HEK293 (cell line): ENCODE measurements at regions not wholly inside any gene's neighbourhood (a gene's known extent, or its start where the extent isn't known, plus 50 kb on each side); places are given as distances from the start of the nearest gene placed in this dataset.

ENCODE experiments used
- CTCF ChIA-PET: fragments of 350-600 bp; formaldehyde crosslinking; extraction: SDS; loops from one replicate; lab custom pipeline; 2021; ENCODE audit warnings: antibody characterized with exemption; lab: Yijun Ruan, JAX
- POLR2A ChIA-PET: fragments of 300-600 bp; formaldehyde crosslinking; extraction: SDS; loops from one replicate; lab custom pipeline; 2020; ENCODE audit warnings: antibody characterized with exemption, inconsistent platforms; lab: Yijun Ruan, JAX
- H3K27ac ChIP-seq: fragments of 200-500 bp; sonication (Bioruptor generic); 2 replicates; pipeline ENCODE4 v1.5.1; 2014; ENCODE audit warnings: low read depth, low read length, control low read depth, inconsistent platforms; ENCODE audit errors: extremely low read depth
- H3K36me3 ChIP-seq, 2 experiments: fragments of 200-500 bp in 1 of 2; sonication (Bioruptor generic) in 1 of 2; 1 replicate in 1 of 2; 2 replicates in 1 of 2; pipeline ENCODE4 v1.5.1; 2014 to 2017; ENCODE audit warnings: inconsistent platforms in 2 of 2, low read length in 2 of 2; ENCODE audit not compliant: control insufficient read depth in 2 of 2, insufficient read depth in 1 of 2
- H3K4me1 ChIP-seq: fragments of 200-500 bp; sonication (Bioruptor generic); 2 replicates; pipeline ENCODE4 v1.5.1; 2014; ENCODE audit warnings: mild to moderate bottlenecking, low read length, inconsistent platforms; ENCODE audit not compliant: control insufficient read depth, insufficient read depth
- H3K4me3 ChIP-seq: 2 replicates; pipeline ENCODE4 v1.5.1; 2011; ENCODE audit warnings: low read depth, mild to moderate bottlenecking, control low read depth, low read length, moderate library complexity
- H3K9me3 ChIP-seq: fragments of 200-500 bp; sonication (Bioruptor generic); 2 replicates; pipeline ENCODE4 v1.5.1; 2014; ENCODE audit warnings: low read depth, low read length, inconsistent platforms; ENCODE audit not compliant: control insufficient read depth, insufficient read depth
- PRDM1 ChIP-seq: fragments of 450-650 bp; formaldehyde crosslinking; IDR thresholded peaks from 2 replicates; pipeline ENCODE4; 2016; ENCODE audit warnings: missing biosample characterization, missing genetic modification characterization
- SETDB1 ChIP-seq: IDR thresholded peaks from one replicate; pipeline ENCODE4 v1.6.1; 2017; ENCODE audit warnings: mild to moderate bottlenecking, low read length, moderate library complexity, mixed read lengths; ENCODE audit not compliant: insufficient read length
- TRIM28 ChIP-seq: IDR thresholded peaks from 2 replicates; pipeline ENCODE4 v1.6.1; 2011; ENCODE audit warnings: low read length, control low read depth, borderline replicate concordance
- YY2 ChIP-seq: fragments of 450-650 bp; formaldehyde crosslinking; IDR thresholded peaks from 2 replicates; pipeline ENCODE4 v1.5.1; 2016; ENCODE audit warnings: missing biosample characterization, missing genetic modification characterization
- ZFP3 ChIP-seq: fragments of 450-650 bp; formaldehyde crosslinking; IDR thresholded peaks from 2 replicates; pipeline ENCODE4 v1.5.1; 2016; ENCODE audit warnings: low read depth, missing biosample characterization, missing genetic modification characterization
- ZNF133 ChIP-seq: fragments of 450-650 bp; formaldehyde crosslinking; IDR thresholded peaks from 2 replicates; pipeline ENCODE4 v1.5.1; 2016; ENCODE audit warnings: missing biosample characterization, missing genetic modification characterization
- ZNF24 ChIP-seq: fragments of 450-650 bp; formaldehyde crosslinking; IDR thresholded peaks from 2 replicates; pipeline ENCODE4 v1.5.1; 2016; ENCODE audit warnings: missing biosample characterization, missing genetic modification characterization
- ZNF354C ChIP-seq: fragments of 450-650 bp; formaldehyde crosslinking; IDR thresholded peaks from 2 replicates; pipeline ENCODE4 v1.5.1; 2016; ENCODE audit warnings: missing biosample characterization, missing genetic modification characterization, low read depth, borderline replicate concordance
- ZNF37A ChIP-seq: fragments of 450-650 bp; IDR thresholded peaks from 2 replicates; pipeline ENCODE4 v1.5.1; 2018; ENCODE audit warnings: missing biosample characterization, missing genetic modification characterization
- ZNF530 ChIP-seq: fragments of 450-650 bp; formaldehyde crosslinking; IDR thresholded peaks from 2 replicates; pipeline ENCODE4 v1.5.1; 2016; ENCODE audit warnings: low read depth, missing biosample characterization, missing genetic modification characterization
- ZNF629 ChIP-seq: fragments of 450-650 bp; formaldehyde crosslinking; IDR thresholded peaks from 2 replicates; pipeline ENCODE4 v1.5.1; 2017; ENCODE audit warnings: missing biosample characterization, missing genetic modification characterization
- ZNF707 ChIP-seq: fragments of 450-650 bp; formaldehyde crosslinking; IDR thresholded peaks from 2 replicates; pipeline ENCODE4 v1.5.1; 2016; ENCODE audit warnings: missing biosample characterization, missing genetic modification characterization
- ZNF785 ChIP-seq: fragments of 450-650 bp; formaldehyde crosslinking; IDR thresholded peaks from 2 replicates; pipeline ENCODE4 v1.5.1; 2016; ENCODE audit warnings: missing biosample characterization, missing genetic modification characterization
- ZNF792 ChIP-seq: fragments of 450-650 bp; formaldehyde crosslinking; IDR thresholded peaks from 2 replicates; pipeline ENCODE4 v1.5.1; 2016; ENCODE audit warnings: missing biosample characterization, missing genetic modification characterization
- ZNF837 ChIP-seq: fragments of 450-650 bp; formaldehyde crosslinking; IDR thresholded peaks from 2 replicates; pipeline ENCODE4 v1.5.1; 2016; ENCODE audit warnings: missing biosample characterization, missing genetic modification characterization
- TF ChIP-seq, protein P1 (sequence below): fragments of 450-650 bp; formaldehyde crosslinking; IDR thresholded peaks from 2 replicates; pipeline ENCODE4 v1.5.1; 2016; ENCODE audit warnings: missing biosample characterization, missing genetic modification characterization
- TF ChIP-seq, protein P2 (sequence below): fragments of 450-650 bp; formaldehyde crosslinking; IDR thresholded peaks from 2 replicates; pipeline ENCODE4 v1.5.1; 2017; ENCODE audit warnings: missing biosample characterization, missing genetic modification characterization
- TF ChIP-seq, protein P3 (sequence below): fragments of 450-650 bp; formaldehyde crosslinking; IDR thresholded peaks from 2 replicates; pipeline ENCODE4 v1.5.1; 2016; ENCODE audit warnings: missing biosample characterization, missing genetic modification characterization
- TF ChIP-seq, protein P4 (sequence below): fragments of 450-650 bp; formaldehyde crosslinking; IDR thresholded peaks from 2 replicates; pipeline ENCODE4 v1.5.1; 2017; ENCODE audit warnings: missing biosample characterization, missing genetic modification characterization
- TF ChIP-seq, protein P5 (sequence below): fragments of 450-650 bp; formaldehyde crosslinking; IDR thresholded peaks from 2 replicates; pipeline ENCODE4 v1.5.1; 2016; ENCODE audit warnings: missing biosample characterization, missing genetic modification characterization
- TF ChIP-seq, protein P6 (sequence below): fragments of 450-650 bp; formaldehyde crosslinking; IDR thresholded peaks from 2 replicates; pipeline ENCODE4 v1.5.1; 2016; ENCODE audit warnings: missing biosample characterization, missing genetic modification characterization
- TF ChIP-seq, protein P7 (sequence below): fragments of 450-650 bp; formaldehyde crosslinking; conservative IDR thresholded peaks from 2 replicates; pipeline ENCODE4 v1.5.1; 2016; ENCODE audit warnings: low read depth, missing biosample characterization, missing genetic modification characterization

DNA sequence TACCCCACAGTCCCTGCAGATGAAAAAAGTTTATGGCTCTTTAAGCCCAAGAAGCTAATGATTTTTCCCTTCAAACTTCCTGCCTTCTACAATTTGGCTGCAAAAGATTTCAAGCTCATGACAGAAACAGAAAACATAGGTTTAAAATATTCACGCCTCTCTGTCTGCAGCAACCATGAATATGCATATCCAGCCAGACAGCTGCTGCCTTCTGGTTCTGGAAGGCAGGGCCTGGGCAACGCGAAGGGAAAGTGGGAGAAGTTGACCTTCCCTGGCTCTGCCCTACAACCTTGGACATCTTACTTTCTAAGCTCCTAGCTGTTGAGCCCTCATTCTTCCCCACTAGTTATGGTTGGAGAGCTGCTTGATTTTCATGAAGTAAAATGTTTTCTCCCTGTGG is 64.8 kb upstream of the CLINT1 start (continued):
- TF ChIP-seq, protein P1, sequence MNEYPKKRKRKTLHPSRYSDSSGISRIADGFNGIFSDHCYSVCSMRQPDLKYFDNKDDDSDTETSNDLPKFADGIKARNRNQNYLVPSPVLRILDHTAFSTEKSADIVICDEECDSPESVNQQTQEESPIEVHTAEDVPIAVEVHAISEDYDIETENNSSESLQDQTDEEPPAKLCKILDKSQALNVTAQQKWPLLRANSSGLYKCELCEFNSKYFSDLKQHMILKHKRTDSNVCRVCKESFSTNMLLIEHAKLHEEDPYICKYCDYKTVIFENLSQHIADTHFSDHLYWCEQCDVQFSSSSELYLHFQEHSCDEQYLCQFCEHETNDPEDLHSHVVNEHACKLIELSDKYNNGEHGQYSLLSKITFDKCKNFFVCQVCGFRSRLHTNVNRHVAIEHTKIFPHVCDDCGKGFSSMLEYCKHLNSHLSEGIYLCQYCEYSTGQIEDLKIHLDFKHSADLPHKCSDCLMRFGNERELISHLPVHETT (tag by site-specific recombination): no peak
- no peak for TF ChIP-seq ZNF707 (tag by site-specific recombination)
- TF ChIP-seq ZNF133 (tag by site-specific recombination): no peak
- no peak for TF ChIP-seq PRDM1
- no peak for TF ChIP-seq SETDB1
- TF ChIP-seq ZNF530 (tag by site-specific recombination): no peak
- TF ChIP-seq TRIM28: no peak
- no peak for TF ChIP-seq ZNF37A (tag by site-specific recombination)
- TF ChIP-seq, protein P2, sequence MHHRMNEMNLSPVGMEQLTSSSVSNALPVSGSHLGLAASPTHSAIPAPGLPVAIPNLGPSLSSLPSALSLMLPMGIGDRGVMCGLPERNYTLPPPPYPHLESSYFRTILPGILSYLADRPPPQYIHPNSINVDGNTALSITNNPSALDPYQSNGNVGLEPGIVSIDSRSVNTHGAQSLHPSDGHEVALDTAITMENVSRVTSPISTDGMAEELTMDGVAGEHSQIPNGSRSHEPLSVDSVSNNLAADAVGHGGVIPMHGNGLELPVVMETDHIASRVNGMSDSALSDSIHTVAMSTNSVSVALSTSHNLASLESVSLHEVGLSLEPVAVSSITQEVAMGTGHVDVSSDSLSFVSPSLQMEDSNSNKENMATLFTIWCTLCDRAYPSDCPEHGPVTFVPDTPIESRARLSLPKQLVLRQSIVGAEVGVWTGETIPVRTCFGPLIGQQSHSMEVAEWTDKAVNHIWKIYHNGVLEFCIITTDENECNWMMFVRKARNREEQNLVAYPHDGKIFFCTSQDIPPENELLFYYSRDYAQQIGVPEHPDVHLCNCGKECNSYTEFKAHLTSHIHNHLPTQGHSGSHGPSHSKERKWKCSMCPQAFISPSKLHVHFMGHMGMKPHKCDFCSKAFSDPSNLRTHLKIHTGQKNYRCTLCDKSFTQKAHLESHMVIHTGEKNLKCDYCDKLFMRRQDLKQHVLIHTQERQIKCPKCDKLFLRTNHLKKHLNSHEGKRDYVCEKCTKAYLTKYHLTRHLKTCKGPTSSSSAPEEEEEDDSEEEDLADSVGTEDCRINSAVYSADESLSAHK: no peak

DNA sequence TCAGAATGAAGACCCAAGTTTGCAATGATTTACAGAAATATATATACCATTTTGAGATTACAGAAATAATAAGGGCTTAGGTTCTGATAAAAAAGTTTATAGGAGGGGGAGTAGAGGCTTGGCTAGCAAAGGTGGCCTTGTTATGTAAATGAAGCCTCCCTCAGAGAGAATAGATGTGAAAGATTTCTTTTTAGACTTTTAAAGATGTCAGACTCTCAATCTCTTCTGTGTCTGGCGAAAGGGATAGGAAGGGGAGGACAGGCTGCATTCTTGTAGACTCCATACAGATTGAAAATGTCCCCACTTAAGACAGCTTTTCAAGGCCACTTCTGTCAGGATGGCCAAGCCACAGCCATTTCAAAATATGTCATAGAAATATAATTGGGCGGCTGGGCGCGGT is 63.1 kb upstream of the CLINT1 start:
- ChIA-PET CTCF (interaction anchor here (2.5 kb wide), 1 partner anchor 27 kb away, joined by 7 read pairs; no protein-coding TSS in a partner anchor), POLR2A (no interaction called here)
- Histone ChIP-seq H3K4me1 (peaks cover 16% of the 10 kb centered on the region), H3K27ac (no peak overlapping the region), H3K9me3 (no peaks in the 10 kb centered on the region), H3K4me3 (no peak overlapping the region), H3K36me3 (no peaks in the 10 kb centered on the region)
- TF ChIP-seq ZNF629 (tag by site-specific recombination) (no peak), ZNF707 (tag by site-specific recombination) (no peak), ZNF24 (tag by site-specific recombination) (no peak), ZNF37A (tag by site-specific recombination) (no peak), ZNF792 (tag by site-specific recombination) (no peak), YY2 (tag by site-specific recombination) (no peak), ZNF354C (tag by site-specific recombination) (no peak), ZNF837 (tag by site-specific recombination) (no peak), ZNF785 (no peak), ZFP3 (no peak)
- TF ChIP-seq, protein P3, sequence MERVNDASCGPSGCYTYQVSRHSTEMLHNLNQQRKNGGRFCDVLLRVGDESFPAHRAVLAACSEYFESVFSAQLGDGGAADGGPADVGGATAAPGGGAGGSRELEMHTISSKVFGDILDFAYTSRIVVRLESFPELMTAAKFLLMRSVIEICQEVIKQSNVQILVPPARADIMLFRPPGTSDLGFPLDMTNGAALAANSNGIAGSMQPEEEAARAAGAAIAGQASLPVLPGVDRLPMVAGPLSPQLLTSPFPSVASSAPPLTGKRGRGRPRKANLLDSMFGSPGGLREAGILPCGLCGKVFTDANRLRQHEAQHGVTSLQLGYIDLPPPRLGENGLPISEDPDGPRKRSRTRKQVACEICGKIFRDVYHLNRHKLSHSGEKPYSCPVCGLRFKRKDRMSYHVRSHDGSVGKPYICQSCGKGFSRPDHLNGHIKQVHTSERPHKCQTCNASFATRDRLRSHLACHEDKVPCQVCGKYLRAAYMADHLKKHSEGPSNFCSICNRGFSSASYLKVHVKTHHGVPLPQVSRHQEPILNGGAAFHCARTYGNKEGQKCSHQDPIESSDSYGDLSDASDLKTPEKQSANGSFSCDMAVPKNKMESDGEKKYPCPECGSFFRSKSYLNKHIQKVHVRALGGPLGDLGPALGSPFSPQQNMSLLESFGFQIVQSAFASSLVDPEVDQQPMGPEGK: no peak
- TF ChIP-seq, protein P4, sequence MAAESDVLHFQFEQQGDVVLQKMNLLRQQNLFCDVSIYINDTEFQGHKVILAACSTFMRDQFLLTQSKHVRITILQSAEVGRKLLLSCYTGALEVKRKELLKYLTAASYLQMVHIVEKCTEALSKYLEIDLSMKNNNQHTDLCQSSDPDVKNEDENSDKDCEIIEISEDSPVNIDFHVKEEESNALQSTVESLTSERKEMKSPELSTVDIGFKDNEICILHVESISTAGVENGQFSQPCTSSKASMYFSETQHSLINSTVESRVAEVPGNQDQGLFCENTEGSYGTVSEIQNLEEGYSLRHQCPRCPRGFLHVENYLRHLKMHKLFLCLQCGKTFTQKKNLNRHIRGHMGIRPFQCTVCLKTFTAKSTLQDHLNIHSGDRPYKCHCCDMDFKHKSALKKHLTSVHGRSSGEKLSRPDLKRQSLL: no peak
- TF ChIP-seq, protein P5, sequence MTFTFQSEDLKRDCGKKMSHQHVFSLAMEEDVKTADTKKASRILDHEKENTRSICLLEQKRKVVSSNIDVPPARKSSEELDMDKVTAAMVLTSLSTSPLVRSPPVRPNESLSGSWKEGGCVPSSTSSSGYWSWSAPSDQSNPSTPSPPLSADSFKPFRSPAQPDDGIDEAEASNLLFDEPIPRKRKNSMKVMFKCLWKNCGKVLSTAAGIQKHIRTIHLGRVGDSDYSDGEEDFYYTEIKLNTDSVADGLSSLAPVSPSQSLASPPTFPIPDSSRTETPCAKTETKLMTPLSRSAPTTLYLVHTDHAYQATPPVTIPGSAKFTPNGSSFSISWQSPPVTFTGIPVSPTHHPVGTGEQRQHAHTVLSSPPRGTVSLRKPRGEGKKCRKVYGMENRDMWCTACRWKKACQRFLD: no peak
- TF ChIP-seq, protein P6, sequence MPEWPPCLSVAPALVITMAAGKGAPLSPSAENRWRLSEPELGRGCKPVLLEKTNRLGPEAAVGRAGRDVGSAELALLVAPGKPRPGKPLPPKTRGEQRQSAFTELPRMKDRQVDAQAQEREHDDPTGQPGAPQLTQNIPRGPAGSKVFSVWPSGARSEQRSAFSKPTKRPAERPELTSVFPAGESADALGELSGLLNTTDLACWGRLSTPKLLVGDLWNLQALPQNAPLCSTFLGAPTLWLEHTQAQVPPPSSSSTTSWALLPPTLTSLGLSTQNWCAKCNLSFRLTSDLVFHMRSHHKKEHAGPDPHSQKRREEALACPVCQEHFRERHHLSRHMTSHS: no peak
- TF ChIP-seq, protein P7, sequence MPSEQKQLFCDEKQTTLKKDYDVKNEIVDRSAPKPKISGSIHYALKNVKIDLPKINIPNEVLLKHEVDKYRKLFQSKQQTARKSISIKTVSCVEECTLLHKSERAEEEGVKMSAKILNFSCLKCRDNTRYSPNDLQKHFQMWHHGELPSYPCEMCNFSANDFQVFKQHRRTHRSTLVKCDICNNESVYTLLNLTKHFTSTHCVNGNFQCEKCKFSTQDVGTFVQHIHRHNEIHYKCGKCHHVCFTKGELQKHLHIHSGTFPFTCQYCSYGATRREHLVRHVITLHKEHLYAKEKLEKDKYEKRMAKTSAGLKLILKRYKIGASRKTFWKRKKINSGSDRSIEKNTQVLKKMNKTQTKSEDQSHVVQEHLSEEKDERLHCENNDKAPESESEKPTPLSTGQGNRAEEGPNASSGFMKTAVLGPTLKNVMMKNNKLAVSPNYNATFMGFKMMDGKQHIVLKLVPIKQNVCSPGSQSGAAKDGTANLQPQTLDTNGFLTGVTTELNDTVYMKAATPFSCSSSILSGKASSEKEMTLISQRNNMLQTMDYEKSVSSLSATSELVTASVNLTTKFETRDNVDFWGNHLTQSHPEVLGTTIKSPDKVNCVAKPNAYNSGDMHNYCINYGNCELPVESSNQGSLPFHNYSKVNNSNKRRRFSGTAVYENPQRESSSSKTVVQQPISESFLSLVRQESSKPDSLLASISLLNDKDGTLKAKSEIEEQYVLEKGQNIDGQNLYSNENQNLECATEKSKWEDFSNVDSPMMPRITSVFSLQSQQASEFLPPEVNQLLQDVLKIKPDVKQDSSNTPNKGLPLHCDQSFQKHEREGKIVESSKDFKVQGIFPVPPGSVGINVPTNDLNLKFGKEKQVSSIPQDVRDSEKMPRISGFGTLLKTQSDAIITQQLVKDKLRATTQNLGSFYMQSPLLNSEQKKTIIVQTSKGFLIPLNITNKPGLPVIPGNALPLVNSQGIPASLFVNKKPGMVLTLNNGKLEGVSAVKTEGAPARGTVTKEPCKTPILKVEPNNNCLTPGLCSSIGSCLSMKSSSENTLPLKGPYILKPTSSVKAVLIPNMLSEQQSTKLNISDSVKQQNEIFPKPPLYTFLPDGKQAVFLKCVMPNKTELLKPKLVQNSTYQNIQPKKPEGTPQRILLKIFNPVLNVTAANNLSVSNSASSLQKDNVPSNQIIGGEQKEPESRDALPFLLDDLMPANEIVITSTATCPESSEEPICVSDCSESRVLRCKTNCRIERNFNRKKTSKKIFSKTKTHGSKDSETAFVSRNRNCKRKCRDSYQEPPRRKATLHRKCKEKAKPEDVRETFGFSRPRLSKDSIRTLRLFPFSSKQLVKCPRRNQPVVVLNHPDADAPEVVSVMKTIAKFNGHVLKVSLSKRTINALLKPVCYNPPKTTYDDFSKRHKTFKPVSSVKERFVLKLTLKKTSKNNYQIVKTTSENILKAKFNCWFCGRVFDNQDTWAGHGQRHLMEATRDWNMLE (tag by site-specific recombination): no peak
